ENCODE measurements at regions not wholly inside any gene's neighbourhood (a gene's known extent, or its start where the extent isn't known, plus 50 kb on each side); places are given as distances from the start of the nearest gene placed in this dataset.

- Histone ChIP-seq H3K9me2 (ENCODE audit: insufficient read depth) (no peaks in the 10 kb centered on the region), H3K36me3 (ENCODE audit: control insufficient read depth in 1 of 2, insufficient read depth in 2 of 2, low read length in 2 of 2) (no peaks in the 10 kb centered on the region), H3K9ac (ENCODE audit: low read length) (no peak overlapping the region), H3K9me3 (ENCODE audit: control insufficient read depth in 1 of 2, insufficient read depth in 1 of 2, low read depth in 1 of 2, low read length in 2 of 2) (no peaks in the 10 kb centered on the region), H3K27ac (ENCODE audit: low read depth, low read length) (no peak overlapping the region), H4K20me1 (ENCODE audit: insufficient read depth) (no peaks in the 10 kb centered on the region), H3K4me1 (ENCODE audit: control insufficient read depth in 1 of 2, insufficient read depth in 2 of 2, low read length in 2 of 2) (peaks cover 0 to 13% of the 10 kb centered on the region in 2 experiments; a peak in 2 of 4 replicates), H3K27me3 (ENCODE audit: insufficient read depth, low read length) (peaks cover 34% of the 10 kb centered on the region), H3K4me3 (replicated peaks in 1 of 2; ENCODE audit: low read depth in 1 of 2, low read length in 2 of 2) (no peak overlapping the region), H3K4me2 (ENCODE audit: low read length) (no peak overlapping the region), H2AFZ (ENCODE audit: low read depth, low read length, poor library complexity, severe bottlenecking) (no peak overlapping the region), H3K79me2 (ENCODE audit: insufficient read depth, low read length) (no peaks in the 10 kb centered on the region)
- no peak for ATAC-seq
- no peak for DNase-seq (ENCODE audit: low read depth, low spot score)
- ChIA-PET RAD21 (ENCODE audit: low non-redundant PET in 1 of 2, low total read pairs in 2 of 2, uncharacterized antibody in 2 of 2, unreplicated experiment in 2 of 2) (no interaction called here), POLR2A (no interaction called here), CTCF (interaction anchor here (3.3 kb wide), 1 partner anchor 11 kb away, joined by 22 read pairs; no protein-coding TSS in a partner anchor)
- intact Hi-C loops (cut with micrococcal nuclease): loop anchor here (10.0 kb wide), 1 partner anchor 476 kb away; no protein-coding TSS in a partner anchor
- TF ChIP-seq EZH2phosphoT487 (IDR thresholded peaks at IDR 0.05; ENCODE audit: borderline replicate concordance) (no peak), ELF1 (IDR thresholded peaks at IDR 0.05; ENCODE audit: borderline replicate concordance, low read depth) (no peak), SP1 (IDR thresholded peaks at IDR 0.05; ENCODE audit: low read depth) (no peak), MAX (IDR thresholded peaks at IDR 0.05) (no peak), REST (IDR thresholded peaks at IDR 0.05; ENCODE audit: low read depth) (no peak), SIN3A (IDR thresholded peaks at IDR 0.05; ENCODE audit: low read depth) (no peak), CBX3 (IDR thresholded peaks at IDR 0.05; ENCODE audit: low read depth) (no peak), EZH2 (IDR thresholded peaks at IDR 0.05) (no peak), TCF7L2 (IDR thresholded peaks at IDR 0.05; ENCODE audit: borderline replicate concordance, extremely low read depth, insufficient read depth, insufficient read length) (no peak), CTCF (IDR thresholded peaks at IDR 0.05 in 2 of 3, conservative IDR thresholded peaks at IDR 0.05 in 1 of 3; ENCODE audit: borderline replicate concordance in 1 of 3, insufficient read depth in 1 of 3, low read depth in 2 of 3, low read length in 2 of 3) (no peak), ZBTB33 (IDR thresholded peaks at IDR 0.05; ENCODE audit: extremely low read depth, insufficient replicate concordance, low read length) (no peak), ZNF274 (IDR thresholded peaks at IDR 0.05; ENCODE audit: low read depth, low read length) (no peak)
- no TSS peak for BruUV-seq (replicated peaks)
Observed at GRCh38 chr1:165119086-165119485, 237.4 kb downstream of the LMX1A start.

Measured in HCT116 (cell line).